ENCODE measurements at regions not wholly inside any gene's neighbourhood (a gene's known extent, or its start where the extent isn't known, plus 50 kb on each side); places are given as distances from the start of the nearest gene placed in this dataset.
A peak's percentile ranks its signal among the peaks of the same experiment; 100 is the strongest.
"Not testable (repeated sequence)": the region's sequence is repeated elsewhere in the genome, so short reads cannot be mapped to it uniquely, and the experiment has no call there.

- intact Hi-C loops (cut with DNase I), result no loop called here
- DNase-seq, result no peak
These were observed 52.0 kb upstream of the FYN start for GRCh38 chr6:111925296-111925695.

GRCh38 chr6:111926731-111927302 is 53.6 kb upstream of the FYN start:
- intact Hi-C loops (cut with DNase I), result no loop called here

GRCh38 chr6:111927321-111927720 is 54.1 kb upstream of the FYN start:
- intact Hi-C loops (cut with DNase I), result no loop called here
- DNase-seq, result no peak

More at GRCh38 chr6:111926731-111927302, 53.6 kb upstream of the FYN start:
- no peak for DNase-seq

- intact Hi-C loops (cut with DNase I), result no loop called here
- no peak for DNase-seq
These were observed 54.9 kb upstream of the FYN start for GRCh38 chr6:111928139-111928538.

GRCh38 chr6:111934611-111935010 is 61.4 kb upstream of the FYN start:
- DNase-seq; intact Hi-C loops (cut with DNase I): not testable (repeated sequence)

- DNase-seq, result no peak
These were observed 63.5 kb upstream of the FYN start for GRCh38 chr6:111936718-111937117.

GRCh38 chr6:111938710-111939109 is 65.5 kb upstream of the FYN start:
- DNase-seq, result no peak
- intact Hi-C loops (cut with DNase I), result no loop called here

More at GRCh38 chr6:111936718-111937117, 63.5 kb upstream of the FYN start:
- intact Hi-C loops (cut with DNase I), result no loop called here

- intact Hi-C loops (cut with DNase I), result no loop called here
These were observed 66.7 kb upstream of the FYN start for GRCh38 chr6:111939902-111940301.

GRCh38 chr6:111940801-111941200 is 67.5 kb upstream of the FYN start:
- intact Hi-C loops (cut with DNase I), result no loop called here
- DNase-seq, result no peak

More at GRCh38 chr6:111939902-111940301, 66.7 kb upstream of the FYN start:
- no peak for DNase-seq

GRCh38 chr6:111941686-111942330 is 68.6 kb upstream of the FYN start:
- intact Hi-C loops (cut with DNase I), result no loop called here
- DNase-seq, result no peak

- intact Hi-C loops (cut with DNase I), result no loop called here
- DNase-seq, result no peak
These were observed 69.3 kb upstream of the FYN start for GRCh38 chr6:111942561-111942960.

GRCh38 chr6:111943266-111943665 is 70.0 kb upstream of the FYN start:
- DNase-seq, result no peak
- intact Hi-C loops (cut with DNase I), result no loop called here

- no peak for DNase-seq
- intact Hi-C loops (cut with DNase I), result no loop called here
These were observed 70.5 kb upstream of the FYN start for GRCh38 chr6:111943726-111944125.

GRCh38 chr6:111944541-111944940 is 71.3 kb upstream of the FYN start:
- intact Hi-C loops (cut with DNase I), result no loop called here
- DNase-seq, result no peak

- intact Hi-C loops (cut with DNase I), result no loop called here
- DNase-seq, result no peak
These were observed 76.3 kb upstream of the FYN start for GRCh38 chr6:111949546-111949945.

GRCh38 chr6:111949984-111950383 is 76.7 kb upstream of the FYN start:
- intact Hi-C loops (cut with DNase I), result not testable (repeated sequence)

GRCh38 chr6:111950661-111951496 is 77.6 kb upstream of the FYN start:
- DNase-seq, result peak in 6 of 42 donors; percentile 7 to 43 (median 18)
- intact Hi-C loops (cut with DNase I), result no loop called here

More at GRCh38 chr6:111949984-111950383, 76.7 kb upstream of the FYN start:
- not testable (repeated sequence) for DNase-seq

- no peak for DNase-seq
- intact Hi-C loops (cut with DNase I), result no loop called here
These were observed 78.3 kb upstream of the FYN start for GRCh38 chr6:111951497-111952085.

GRCh38 chr6:111952274-111952673 is 79.0 kb upstream of the FYN start:
- no peak for DNase-seq
- intact Hi-C loops (cut with DNase I), result no loop called here
